NCI-H187 treated with DMSO at 0.1 percent for 48 hours (cell line): ENCODE measurements at regions not wholly inside any gene's neighbourhood (a gene's known extent, or its start where the extent isn't known, plus 50 kb on each side); places are given as distances from the start of the nearest gene placed in this dataset.

Experiments
- DNase-seq: peaks from one replicate; lab custom pipeline; 2025; lab: John Stamatoyannopoulos, UW

DNA sequence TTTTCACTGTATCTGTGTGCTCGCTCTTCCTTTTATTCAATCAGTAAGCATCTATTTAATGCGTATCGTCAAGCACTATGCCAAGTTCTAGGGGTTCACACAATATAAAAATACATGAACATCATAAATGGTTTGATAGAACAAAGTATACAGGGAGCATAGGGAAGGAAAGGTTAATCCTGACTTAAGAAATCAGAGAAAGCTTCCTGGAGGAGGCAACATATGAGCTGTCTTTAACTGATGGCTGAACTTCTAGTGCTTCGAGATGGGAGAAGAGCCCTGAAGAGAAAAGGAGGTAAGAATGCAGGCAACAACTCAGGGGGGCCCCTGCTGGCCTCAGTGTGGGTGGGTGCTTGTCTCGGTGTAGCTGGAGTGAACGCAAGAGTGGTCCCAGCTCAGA is 63.6 kb upstream of the GALNT2 start:
- no peak for DNase-seq

DNA sequence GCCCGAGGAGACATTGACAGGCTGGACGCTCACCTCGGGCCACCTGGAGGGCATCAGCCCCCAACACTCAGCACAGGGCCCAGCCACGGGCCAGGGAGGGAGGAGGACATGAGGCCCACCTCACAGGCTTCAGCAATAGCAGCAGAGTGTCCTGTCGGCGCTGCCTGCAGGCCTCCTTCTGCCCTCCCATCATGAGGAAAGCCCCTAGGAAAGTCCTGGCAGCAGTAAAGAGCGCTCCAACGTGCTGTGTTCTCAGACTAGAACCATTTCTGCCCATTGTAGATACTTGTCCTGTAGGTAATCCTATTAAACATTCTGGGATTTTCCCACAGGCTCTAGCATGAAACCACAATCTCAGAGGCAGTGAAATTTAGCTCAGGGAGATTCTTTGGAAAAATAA is 62.0 kb upstream of the GALNT2 start:
- no peak for DNase-seq

DNA sequence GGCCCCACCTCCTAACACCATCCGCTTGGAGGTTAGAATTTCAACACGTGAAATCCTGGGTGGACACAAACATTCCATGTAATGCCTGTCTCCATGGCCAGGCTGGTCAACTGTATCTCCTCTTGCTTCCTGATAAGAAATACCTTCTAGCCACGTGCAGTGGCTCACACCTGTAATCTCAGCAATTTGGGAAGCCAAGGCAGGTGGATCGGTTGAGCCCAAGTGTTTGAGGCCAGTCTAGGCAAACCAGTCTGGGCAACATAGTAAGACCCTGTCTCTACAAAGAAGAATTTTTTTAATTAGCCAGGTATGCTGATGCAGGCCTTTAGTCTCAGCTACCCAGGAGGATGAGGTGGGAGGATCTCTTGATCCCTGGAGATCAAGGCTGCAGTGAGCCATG is 58.3 kb upstream of the GALNT2 start:
- DNase-seq: no peak

DNA sequence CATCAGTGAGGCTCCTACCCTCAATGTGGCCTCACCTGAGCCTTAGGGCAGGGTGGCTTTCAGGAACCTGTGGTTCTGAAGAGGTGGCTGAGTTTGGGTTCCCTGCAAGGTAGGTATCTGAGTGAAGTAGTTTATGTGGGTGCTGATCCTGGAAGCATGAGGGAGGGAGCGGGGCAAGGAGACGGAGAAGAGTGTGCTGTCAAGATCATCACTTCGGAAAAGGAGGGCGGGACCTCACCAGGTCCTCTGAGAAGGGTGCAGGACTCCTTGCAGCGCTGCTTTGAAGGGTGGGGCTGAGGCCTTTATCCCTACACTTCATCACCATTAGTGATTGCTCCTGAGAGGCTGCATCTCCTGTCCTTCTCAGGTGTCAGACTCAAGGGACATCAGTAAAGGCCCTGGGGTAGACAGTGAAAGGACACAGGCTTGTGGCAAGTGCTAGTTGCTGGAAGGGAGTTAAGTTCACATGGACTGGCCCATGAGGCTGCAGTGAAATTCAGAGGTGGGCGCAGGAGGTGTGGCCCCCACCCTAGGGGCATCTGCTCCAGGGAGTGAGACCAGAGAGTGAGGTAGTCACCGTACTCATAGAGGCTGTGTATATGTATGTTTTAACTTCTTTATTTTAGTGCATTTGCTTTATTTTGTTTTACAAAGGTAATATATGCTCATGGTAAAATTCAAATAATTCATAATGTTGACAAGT is 57.3 kb upstream of the GALNT2 start:
- no peak for DNase-seq

DNA sequence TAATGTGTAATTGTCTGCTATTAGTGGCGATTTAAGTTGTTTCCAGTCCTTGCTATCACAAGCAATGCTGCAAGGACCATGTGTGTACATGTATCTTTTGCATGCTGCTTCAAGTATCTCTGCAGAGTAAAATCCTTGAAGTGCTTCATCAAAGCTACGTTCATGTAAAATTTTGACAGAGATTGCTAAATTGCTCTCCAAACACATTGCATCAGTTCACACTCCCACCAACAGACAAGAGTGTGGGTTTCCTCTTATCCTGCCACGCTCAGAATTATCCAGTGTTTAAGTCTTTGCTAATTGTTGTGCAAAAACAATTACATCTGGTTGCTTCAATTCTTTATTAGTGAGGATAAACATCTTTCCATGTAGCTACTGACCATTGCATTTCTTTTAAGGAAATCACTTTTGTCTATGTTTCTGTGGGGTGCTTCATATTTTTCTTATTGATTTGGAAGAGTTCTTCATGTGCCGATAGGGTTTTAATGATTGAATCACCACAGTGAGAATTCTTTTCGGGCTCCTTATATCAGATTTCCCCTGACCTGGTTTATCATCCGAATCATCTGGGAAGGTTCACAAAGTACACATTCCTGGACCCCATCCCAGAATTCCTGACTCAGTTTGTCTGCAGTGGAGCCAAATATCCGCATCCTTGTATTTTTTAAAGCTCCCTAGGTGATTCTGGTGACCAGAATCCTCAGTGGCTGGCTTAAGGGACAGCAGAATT is 56.3 kb upstream of the GALNT2 start:
- no peak for DNase-seq

DNA sequence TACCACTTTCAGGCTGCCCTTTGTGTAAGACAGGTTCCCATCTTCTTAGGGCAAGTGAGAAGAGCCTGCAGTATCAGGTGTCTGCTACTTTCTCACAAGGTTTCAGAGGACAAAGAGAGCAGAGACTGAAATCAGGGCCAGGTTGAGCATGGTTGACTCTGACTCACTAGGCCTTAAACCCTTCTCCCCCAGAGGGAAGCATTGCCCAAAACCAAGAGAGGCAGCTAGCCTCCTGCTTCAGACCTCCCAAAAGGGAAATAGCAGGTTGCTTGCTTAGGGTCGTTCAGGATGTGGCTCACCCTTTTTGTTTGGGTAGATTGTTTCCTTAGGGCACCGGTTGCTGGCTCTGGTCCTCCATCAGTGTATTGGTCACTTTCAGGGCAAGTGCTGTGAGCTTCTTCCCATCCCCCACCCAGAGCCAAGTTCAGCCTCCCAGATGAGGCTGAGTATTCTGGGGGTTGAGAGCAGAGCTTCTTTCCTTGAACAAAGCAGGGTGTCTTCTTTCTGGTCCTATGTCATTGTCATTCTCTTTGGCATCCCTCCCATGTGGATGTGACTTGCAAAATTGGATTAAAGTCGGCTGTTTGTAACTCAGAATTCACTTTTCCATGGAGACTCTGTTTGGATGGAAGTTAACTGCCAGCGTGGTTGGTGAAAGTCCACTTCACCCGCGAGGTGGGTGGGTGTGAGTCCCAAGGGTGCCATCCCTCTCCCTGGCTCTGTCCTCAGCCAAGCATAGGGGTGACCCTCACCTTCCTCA is 55.5 kb upstream of the GALNT2 start:
- DNase-seq: no peak

DNA sequence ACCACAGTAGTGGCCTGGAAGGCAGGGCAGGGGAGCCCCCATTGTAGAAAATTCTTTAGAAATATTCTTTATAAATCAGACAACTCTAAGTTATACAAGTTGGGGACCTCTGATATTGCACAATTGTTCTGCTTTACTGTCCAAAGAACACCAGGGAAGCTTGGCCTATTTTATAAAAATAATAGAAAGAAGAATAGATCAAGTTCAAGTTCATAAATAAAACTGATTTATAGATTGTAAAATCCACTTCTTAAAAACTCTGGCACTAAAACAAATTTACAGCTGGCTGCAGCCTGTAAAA is 55.0 kb upstream of the GALNT2 start:
- no peak for DNase-seq

DNA sequence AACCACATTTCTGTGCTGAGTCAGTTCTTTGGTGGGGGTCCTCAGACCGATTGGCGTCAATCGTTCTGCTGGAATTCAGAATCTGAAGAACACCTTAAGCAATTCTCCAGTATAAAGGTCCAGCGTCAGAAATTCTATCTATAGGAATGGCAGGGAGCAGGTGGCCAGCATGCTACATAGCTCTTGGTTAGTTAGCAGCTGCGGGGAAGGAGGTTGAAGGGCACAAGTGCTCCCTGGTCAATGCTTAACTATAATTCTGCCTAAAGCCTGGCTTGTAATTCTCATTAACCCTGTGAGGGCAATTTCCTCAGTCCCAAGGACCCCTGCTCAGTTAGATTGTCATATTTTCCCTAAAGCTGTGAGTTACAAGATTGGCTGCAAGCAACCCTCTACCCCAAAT is 54.3 kb upstream of the GALNT2 start:
- no peak for DNase-seq

DNA sequence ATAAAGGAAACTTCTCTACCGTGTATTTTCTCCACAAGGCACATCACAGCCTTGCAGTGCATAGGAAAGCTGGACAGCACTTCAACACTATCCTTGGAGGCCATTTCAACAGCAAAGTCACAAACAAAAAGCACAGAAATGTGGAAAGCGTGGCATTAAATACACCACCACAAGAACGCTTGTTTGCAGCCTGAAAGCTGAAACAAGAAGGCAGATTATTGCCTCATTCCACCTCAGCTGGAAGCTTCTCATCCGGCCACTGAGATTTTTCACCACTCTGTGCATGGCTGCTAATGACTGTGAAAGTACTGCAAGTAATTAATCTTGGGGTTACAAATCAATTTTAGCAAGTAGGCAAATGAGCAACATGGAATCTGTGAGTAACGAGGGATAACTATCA is 50.9 kb upstream of the GALNT2 start:
- no peak for DNase-seq
